Forelimb muscle (tissue), 1 donor: ENCODE measurements at regions not wholly inside any gene's neighbourhood (a gene's known extent, or its start where the extent isn't known, plus 50 kb on each side); places are given as distances from the start of the nearest gene placed in this dataset.
"Not testable (repeated sequence)": the region's sequence is repeated elsewhere in the genome, so short reads cannot be mapped to it uniquely, and the experiment has no call there.

ENCODE experiments used
- DNase-seq: peaks from one replicate; pipeline ENCODE4 v3.0.0-alpha.2; 2013; ENCODE audit warnings: low read depth

- no peak for DNase-seq
Observed at GRCh38 chr3:191076903-191077552, 122.0 kb upstream of the OSTN start.

GRCh38 chr3:191074511-191074910, 124.5 kb upstream of the OSTN start:
- no peak for DNase-seq

GRCh38 chr3:191070762-191071403, 128.2 kb upstream of the OSTN start:
- DNase-seq: no peak

GRCh38 chr3:191070201-191070600, 128.8 kb upstream of the OSTN start:
- DNase-seq: no peak

GRCh38 chr3:191068946-191069813, 129.9 kb upstream of the OSTN start:
- no peak for DNase-seq

- no peak for DNase-seq
Observed at GRCh38 chr3:191066669-191067068, 132.4 kb upstream of the OSTN start.

GRCh38 chr3:191065181-191065805, 133.7 kb upstream of the OSTN start:
- DNase-seq: no peak

- no peak for DNase-seq
Observed at GRCh38 chr3:191051037-191051436, 148.0 kb upstream of the OSTN start.

- no peak for DNase-seq
Observed at GRCh38 chr3:191047930-191048329, 151.1 kb upstream of the OSTN start.

- no peak for DNase-seq
Observed at GRCh38 chr3:191030929-191031328, 168.1 kb upstream of the OSTN start.

GRCh38 chr3:191030491-191030890, 168.0 kb upstream of the GMNC start:
- no peak for DNase-seq

- no peak for DNase-seq
Observed at GRCh38 chr3:191026746-191027145, 164.3 kb upstream of the GMNC start.

- DNase-seq: no peak
Observed at GRCh38 chr3:191020730-191021396, 158.4 kb upstream of the GMNC start.

- no peak for DNase-seq
Observed at GRCh38 chr3:191019855-191020254, 157.4 kb upstream of the GMNC start.

GRCh38 chr3:191015960-191016359, 153.5 kb upstream of the GMNC start:
- DNase-seq: not testable (repeated sequence)

- DNase-seq: no peak
Observed at GRCh38 chr3:191008074-191008473, 145.6 kb upstream of the GMNC start.

- no peak for DNase-seq
Observed at GRCh38 chr3:191005790-191006189, 143.3 kb upstream of the GMNC start.

GRCh38 chr3:191003742-191004141, 141.2 kb upstream of the GMNC start:
- no peak for DNase-seq

GRCh38 chr3:190996181-190996775, 133.8 kb upstream of the GMNC start:
- no peak for DNase-seq

GRCh38 chr3:190995156-190995555, 132.7 kb upstream of the GMNC start:
- DNase-seq: no peak

GRCh38 chr3:190990898-190991297, 128.4 kb upstream of the GMNC start:
- no peak for DNase-seq
